ENCODE measurements at regions not wholly inside any gene's neighbourhood (a gene's known extent, or its start where the extent isn't known, plus 50 kb on each side); places are given as distances from the start of the nearest gene placed in this dataset.
"Not testable (repeated sequence)": the region's sequence is repeated elsewhere in the genome, so short reads cannot be mapped to it uniquely, and the experiment has no call there.

GRCh38 chr4:169900241-169900845, 125.9 kb downstream of the MFAP3L start:
- intact Hi-C loops (cut with DNase I), result no loop called here
- DNase-seq (ENCODE audit: low spot score), result no peak

DNA sequence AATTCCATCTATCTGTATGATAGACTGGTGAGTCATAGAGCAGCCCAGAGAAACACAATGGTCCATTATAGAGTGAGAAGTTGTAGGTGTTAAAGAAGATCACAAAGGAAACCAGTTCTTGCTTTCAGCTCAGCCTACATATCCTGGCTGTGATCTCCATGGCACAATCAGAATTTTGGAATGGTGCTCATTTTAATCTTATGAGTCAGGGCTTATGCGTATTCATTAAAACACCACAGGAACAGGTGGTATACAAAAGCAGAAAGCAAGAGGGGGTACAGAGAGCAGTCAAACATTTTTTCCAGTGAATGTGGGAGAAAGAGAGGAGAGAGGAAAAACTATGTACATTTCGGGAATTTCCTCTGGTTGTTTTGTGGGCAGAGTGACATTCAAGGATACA, 126.9 kb downstream of the MFAP3L start:
- intact Hi-C loops (cut with DNase I), result no loop called here
- DNase-seq (ENCODE audit: low spot score), result no peak

DNA sequence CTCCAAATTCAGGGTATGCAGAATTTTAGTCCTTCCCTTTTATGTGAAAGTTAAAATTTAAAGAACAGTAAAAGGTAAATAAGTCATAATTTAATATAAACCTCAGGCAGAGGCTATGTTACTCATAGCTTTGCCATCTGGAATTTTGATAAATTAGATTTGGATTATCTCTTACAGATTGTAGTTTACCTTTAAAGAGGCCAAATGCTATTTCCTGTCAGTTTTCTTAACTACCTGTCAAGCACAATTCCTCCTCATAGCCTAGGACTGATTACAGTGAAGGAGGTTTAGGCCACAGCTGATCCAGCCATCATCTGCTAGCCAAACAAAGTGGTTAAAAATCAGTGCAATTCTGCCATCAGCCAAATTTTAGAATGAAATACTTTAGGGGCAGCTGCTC, 128.1 kb downstream of the MFAP3L start:
- DNase-seq (ENCODE audit: low spot score), result no peak
- intact Hi-C loops (cut with DNase I), result no loop called here

GRCh38 chr4:169894767-169895166, 131.4 kb downstream of the MFAP3L start:
- intact Hi-C loops (cut with DNase I); DNase-seq (ENCODE audit: low spot score): not testable (repeated sequence)

- intact Hi-C loops (cut with DNase I), result loop anchor here in 1 of 2 donors (5.0 kb wide), 2 partner anchors 81 to 371 kb away; no protein-coding TSS in a partner anchor
- DNase-seq (ENCODE audit: low spot score), result no peak
These were observed 128.1 kb upstream of the HPF1 start for GRCh38 chr4:169885893-169886292.

DNA sequence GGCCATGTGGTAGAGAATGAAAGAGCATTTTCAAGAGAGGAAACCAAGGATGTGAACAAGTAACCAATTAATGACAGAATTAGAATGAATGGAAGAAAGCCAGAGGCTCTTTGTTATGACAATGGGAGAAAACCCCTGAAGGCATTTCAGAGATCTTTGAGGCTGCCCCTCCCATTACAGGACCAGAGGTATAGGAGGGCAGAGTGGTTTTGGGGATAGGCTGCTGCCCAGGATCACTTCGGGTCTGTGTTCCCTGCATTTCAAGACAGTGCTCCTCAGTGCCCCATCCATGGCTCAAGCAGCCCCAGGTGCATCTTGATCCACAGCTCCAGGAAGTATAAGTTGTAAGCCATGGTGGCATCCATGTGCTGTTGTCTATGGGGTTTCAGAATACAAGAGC, 124.0 kb upstream of the HPF1 start:
- intact Hi-C loops (cut with DNase I), result no loop called here

GRCh38 chr4:169870507-169870906, 112.8 kb upstream of the HPF1 start:
- intact Hi-C loops (cut with DNase I), result no loop called here
- DNase-seq (ENCODE audit: low spot score), result no peak

More for the DNA sequence above, 124.0 kb upstream of the HPF1 start:
- no peak for DNase-seq (ENCODE audit: low spot score)

DNA sequence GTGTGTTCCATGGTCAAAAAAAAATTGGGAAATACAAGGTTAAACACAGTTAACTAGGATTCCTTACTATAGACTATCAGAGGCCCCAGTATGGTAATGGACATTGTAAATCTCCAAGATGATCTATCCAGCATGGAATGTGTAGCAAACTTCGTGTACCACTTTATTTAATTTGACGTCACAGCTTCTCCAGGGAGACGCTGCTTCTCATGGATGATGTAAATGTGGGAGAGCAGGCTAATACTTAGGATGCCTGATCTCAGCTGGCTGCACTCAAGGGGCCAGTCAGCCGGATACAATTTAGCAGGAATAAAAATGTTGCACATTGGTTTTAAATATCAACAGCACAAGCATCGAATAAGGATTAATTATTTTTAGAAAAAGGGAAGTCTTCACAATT, 111.7 kb upstream of the HPF1 start:
- intact Hi-C loops (cut with DNase I), result no loop called here
- no peak for DNase-seq (ENCODE audit: low spot score)

- intact Hi-C loops (cut with DNase I), result no loop called here
- no peak for DNase-seq (ENCODE audit: low spot score)
These were observed 103.8 kb upstream of the HPF1 start for GRCh38 chr4:169861593-169861992.

GRCh38 chr4:169859366-169860216, 101.8 kb upstream of the HPF1 start:
- intact Hi-C loops (cut with DNase I), result no loop called here
- no peak for DNase-seq (ENCODE audit: low spot score)

DNA sequence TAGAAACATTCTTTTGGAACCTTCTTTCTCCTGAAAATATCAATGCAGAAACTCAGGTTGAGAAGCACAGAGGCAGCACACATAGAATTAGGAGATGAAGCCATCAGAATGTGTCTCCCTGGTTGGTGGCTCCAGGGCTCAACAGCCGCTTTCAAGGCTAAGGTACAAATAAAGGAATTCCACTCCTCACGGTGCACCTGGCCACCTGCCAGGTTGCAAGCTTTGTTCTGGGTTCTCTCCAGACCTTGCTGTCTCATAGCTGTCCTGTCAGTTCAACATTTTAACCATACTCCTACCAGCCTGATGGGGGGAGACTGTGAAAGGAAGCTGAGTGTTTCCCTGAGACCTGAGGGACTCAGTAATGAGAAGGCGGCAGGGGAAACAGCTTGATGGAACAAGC, 96.3 kb upstream of the HPF1 start:
- intact Hi-C loops (cut with DNase I), result no loop called here

DNA sequence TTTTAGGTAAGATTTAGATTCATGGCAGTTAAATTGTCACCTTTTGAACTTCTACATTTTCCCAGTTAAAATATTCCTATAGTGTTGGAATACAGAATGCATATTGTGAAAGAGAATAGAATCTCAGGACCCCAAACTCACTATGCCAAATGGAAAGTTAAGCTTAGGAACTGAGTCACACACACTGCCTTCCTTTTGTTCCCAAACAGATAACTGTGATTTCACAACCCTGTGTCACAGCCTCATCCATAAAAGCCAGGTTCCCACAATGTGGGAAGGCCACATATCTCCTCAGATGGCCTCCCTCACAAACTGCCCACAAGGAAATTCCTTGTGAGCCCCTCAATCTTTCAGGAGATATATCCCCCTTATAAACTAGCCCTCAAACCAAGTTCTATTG, 94.7 kb upstream of the HPF1 start:
- intact Hi-C loops (cut with DNase I), result no loop called here
- no peak for DNase-seq (ENCODE audit: low spot score)

More for the DNA sequence above, 96.3 kb upstream of the HPF1 start:
- no peak for DNase-seq (ENCODE audit: low spot score)

GRCh38 chr4:169851750-169852149, 94.0 kb upstream of the HPF1 start:
- no peak for DNase-seq (ENCODE audit: low spot score)
- intact Hi-C loops (cut with DNase I), result no loop called here

- intact Hi-C loops (cut with DNase I), result no loop called here
These were observed 91.7 kb upstream of the HPF1 start for GRCh38 chr4:169849456-169849855.

GRCh38 chr4:169848018-169848417, 90.3 kb upstream of the HPF1 start:
- DNase-seq (ENCODE audit: low spot score), result no peak
- intact Hi-C loops (cut with DNase I), result no loop called here

More at GRCh38 chr4:169849456-169849855, 91.7 kb upstream of the HPF1 start:
- DNase-seq (ENCODE audit: low spot score), result no peak

GRCh38 chr4:169847171-169847570, 89.4 kb upstream of the HPF1 start:
- DNase-seq (ENCODE audit: low spot score), result no peak
- intact Hi-C loops (cut with DNase I), result no loop called here

- no peak for DNase-seq (ENCODE audit: low spot score)
- intact Hi-C loops (cut with DNase I), result no loop called here
These were observed 88.7 kb upstream of the HPF1 start for GRCh38 chr4:169846396-169846795.

DNA sequence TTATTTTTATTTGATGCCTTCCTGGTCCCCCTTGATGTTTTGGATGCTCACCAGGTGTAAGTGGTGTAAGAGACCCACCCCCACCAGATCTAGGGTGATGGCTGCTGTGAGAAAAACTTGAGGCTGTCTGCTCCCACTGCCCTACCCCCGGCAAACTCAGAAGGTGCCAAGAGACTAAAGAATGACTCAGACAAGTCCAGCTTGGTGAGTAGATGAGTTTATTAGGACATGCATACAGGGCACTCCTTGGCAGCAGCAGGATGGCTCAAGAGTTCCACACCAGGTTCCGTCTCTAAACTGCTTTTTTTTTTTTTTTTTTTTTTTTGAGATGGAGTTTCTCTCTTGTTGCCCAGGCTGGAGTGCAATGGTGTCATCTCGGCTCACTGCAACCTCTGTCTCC, 84.0 kb upstream of the HPF1 start:
- DNase-seq (ENCODE audit: low spot score), result no peak
- intact Hi-C loops (cut with DNase I), result no loop called here

- no peak for DNase-seq (ENCODE audit: low spot score)
- intact Hi-C loops (cut with DNase I), result no loop called here
These were observed 82.8 kb upstream of the HPF1 start for GRCh38 chr4:169840554-169840953.

- intact Hi-C loops (cut with DNase I); DNase-seq (ENCODE audit: low spot score): not testable (repeated sequence)
These were observed 70.6 kb upstream of the HPF1 start for GRCh38 chr4:169828329-169828728.

- intact Hi-C loops (cut with DNase I), result no loop called here
- no peak for DNase-seq (ENCODE audit: low spot score)
These were observed 69.0 kb upstream of the HPF1 start for GRCh38 chr4:169826634-169827187.

All from posterior vena cava (tissue), 2 donors.